IPS DF 6.9 (cell line): ENCODE measurements at regions not wholly inside any gene's neighbourhood (a gene's known extent, or its start where the extent isn't known, plus 50 kb on each side); places are given as distances from the start of the nearest gene placed in this dataset.

Source experiments
- DNase-seq: peaks from one replicate; pipeline ENCODE4 v3.0.0-alpha.2; 2013; ENCODE audit warnings: low read depth, low spot score
- H3K27ac ChIP-seq: one replicate; pipeline ENCODE4 v1.5.1; 2013; ENCODE audit warnings: low read length, control low read depth
- H3K27me3 ChIP-seq: 2 replicates; pipeline ENCODE4 v1.6.1; 2013; ENCODE audit warnings: mild to moderate bottlenecking, low read length; ENCODE audit not compliant: control insufficient read depth, insufficient read depth
- H3K36me3 ChIP-seq: 2 replicates; pipeline ENCODE4 v1.6.1; 2013; ENCODE audit warnings: low read length; ENCODE audit not compliant: control insufficient read depth, insufficient read depth
- H3K4me1 ChIP-seq: 2 replicates; pipeline ENCODE4 v1.6.1; 2013; ENCODE audit warnings: low read length; ENCODE audit not compliant: control insufficient read depth, insufficient read depth
- H3K4me3 ChIP-seq: 2 replicates; pipeline ENCODE4 v1.5.1; 2013; ENCODE audit warnings: mild to moderate bottlenecking, low read length
- H3K9me3 ChIP-seq: 2 replicates; pipeline ENCODE4 v1.6.1; 2013; ENCODE audit warnings: low read length, inconsistent platforms; ENCODE audit not compliant: control insufficient read depth, insufficient read depth
- WGBS: extraction: QIAGEN DNeasy Blood & Tissue Kit; methylation state at CpG from one replicate; pipeline ENCODE4 v1.1.7; 2013; ENCODE audit warnings: mixed read lengths, missing lambda C conversion rate; ENCODE audit not compliant: insufficient read length, insufficient coverage; 5-methylcytosine and 5-hydroxymethylcytosine counted together

- Histone ChIP-seq H3K9me3 (peaks cover 8% of the 10 kb centered on the region), H3K4me1 (no peaks in the 10 kb centered on the region), H3K36me3 (no peaks in the 10 kb centered on the region), H3K4me3 (no peak overlapping the region), H3K27me3 (no peaks in the 10 kb centered on the region), H3K27ac (no peak overlapping the region)
- DNase-seq, result no peak
- WGBS, result no CpG with 5 or more reads among the region's 1 CpG
Measured at GRCh38 chr21:24829397-24829796, 777.9 kb downstream of the MRPL39 start.

- Histone ChIP-seq H3K4me1 (no peaks in the 10 kb centered on the region), H3K27ac (no peak overlapping the region), H3K4me3 (no peak overlapping the region), H3K36me3 (no peaks in the 10 kb centered on the region), H3K9me3 (peaks cover 5% of the 10 kb centered on the region), H3K27me3 (no peaks in the 10 kb centered on the region)
- DNase-seq, result no peak
- WGBS, result no CpG with 5 or more reads among the region's 1 CpG
Measured at GRCh38 chr21:24826822-24827221, 780.5 kb downstream of the MRPL39 start.

GRCh38 chr21:24825348-24825747 lies 781.9 kb downstream of the MRPL39 start:
- DNase-seq, result no peak
- no peak overlapping the region for H3K4me3 ChIP-seq
- H3K27me3 ChIP-seq, result no peaks in the 10 kb centered on the region
- H3K9me3 ChIP-seq, result peaks cover 5% of the 10 kb centered on the region
- no peaks in the 10 kb centered on the region for H3K4me1 ChIP-seq
- no CpG with 5 or more reads among the region's 4 CpGs for WGBS
- H3K27ac ChIP-seq, result no peak overlapping the region
- H3K36me3 ChIP-seq, result no peaks in the 10 kb centered on the region

- no peaks in the 10 kb centered on the region for H3K27me3 ChIP-seq
- no peak overlapping the region for H3K4me3 ChIP-seq
- H3K9me3 ChIP-seq, result peaks cover 7% of the 10 kb centered on the region
- no peaks in the 10 kb centered on the region for H3K4me1 ChIP-seq
- H3K36me3 ChIP-seq, result no peaks in the 10 kb centered on the region
- H3K27ac ChIP-seq, result no peak overlapping the region
- no peak for DNase-seq
- WGBS, result no CpG with 5 or more reads among the region's 4 CpGs
Measured at GRCh38 chr21:24824209-24824608, 783.1 kb downstream of the MRPL39 start.

GRCh38 chr21:24823247-24823646 lies 784.0 kb downstream of the MRPL39 start:
- Histone ChIP-seq H3K27me3 (no peaks in the 10 kb centered on the region), H3K27ac (no peak overlapping the region), H3K36me3 (no peaks in the 10 kb centered on the region), H3K4me1 (no peaks in the 10 kb centered on the region), H3K4me3 (no peak overlapping the region), H3K9me3 (peaks cover 9% of the 10 kb centered on the region)
- WGBS, result no CpG with 5 or more reads among the region's 2 CpGs
- no peak for DNase-seq

GRCh38 chr21:24785033-24785432 lies 822.2 kb downstream of the MRPL39 start:
- no CpG with 5 or more reads among the region's 3 CpGs for WGBS
- no peaks in the 10 kb centered on the region for H3K36me3 ChIP-seq
- no peaks in the 10 kb centered on the region; the same call in 1 of the 2 replicates for H3K9me3 ChIP-seq
- no peak for DNase-seq
- no peaks in the 10 kb centered on the region for H3K27me3 ChIP-seq
- H3K4me1 ChIP-seq, result no peaks in the 10 kb centered on the region
- no peak overlapping the region for H3K27ac ChIP-seq
- H3K4me3 ChIP-seq, result no peak overlapping the region

- Histone ChIP-seq H3K27ac (no peak overlapping the region), H3K4me1 (no peaks in the 10 kb centered on the region), H3K27me3 (no peaks in the 10 kb centered on the region), H3K36me3 (no peaks in the 10 kb centered on the region), H3K9me3 (peaks cover 3% of the 10 kb centered on the region), H3K4me3 (no peak overlapping the region)
- no peak for DNase-seq
- WGBS, result no CpG with 5 or more reads among the region's 2 CpGs
Measured at GRCh38 chr21:24781146-24781545, 826.1 kb downstream of the MRPL39 start.

- Histone ChIP-seq H3K4me1 (no peaks in the 10 kb centered on the region), H3K4me3 (no peak overlapping the region)
Measured at GRCh38 chr21:24759348-24760075, 847.8 kb downstream of the MRPL39 start.

GRCh38 chr21:24738063-24738462 lies 869.2 kb downstream of the MRPL39 start:
- H3K4me3 ChIP-seq, result no peak overlapping the region
- no peaks in the 10 kb centered on the region for H3K4me1 ChIP-seq
- H3K27me3 ChIP-seq, result no peaks in the 10 kb centered on the region
- DNase-seq, result no peak
- no peak overlapping the region for H3K27ac ChIP-seq
- peaks cover 12% of the 10 kb centered on the region for H3K9me3 ChIP-seq
- H3K36me3 ChIP-seq, result no peaks in the 10 kb centered on the region
- no CpG with 5 or more reads among the region's 8 CpGs for WGBS

More at GRCh38 chr21:24759348-24760075, 847.8 kb downstream of the MRPL39 start:
- H3K27me3 ChIP-seq, result no peaks in the 10 kb centered on the region
- no CpG with 5 or more reads among the region's 3 CpGs for WGBS
- no peak overlapping the region for H3K27ac ChIP-seq
- no peak for DNase-seq
- H3K36me3 ChIP-seq, result no peaks in the 10 kb centered on the region
- H3K9me3 ChIP-seq, result peaks cover 2% of the 10 kb centered on the region

- Histone ChIP-seq H3K4me3 (no peak overlapping the region), H3K36me3 (no peaks in the 10 kb centered on the region), H3K4me1 (no peaks in the 10 kb centered on the region), H3K27me3 (no peaks in the 10 kb centered on the region), H3K27ac (no peak overlapping the region), H3K9me3 (peaks cover 9% of the 10 kb centered on the region)
- DNase-seq, result no peak
- no CpG with 5 or more reads among the region's 5 CpGs for WGBS
Measured at GRCh38 chr21:24737296-24737850, 869.9 kb downstream of the MRPL39 start.

- H3K36me3 ChIP-seq, result no peaks in the 10 kb centered on the region
- WGBS, result no CpG with 5 or more reads among the region's 1 CpG
- H3K9me3 ChIP-seq, result peaks cover 6% of the 10 kb centered on the region
- no peak for DNase-seq
- H3K4me1 ChIP-seq, result no peaks in the 10 kb centered on the region
- H3K27ac ChIP-seq, result no peak overlapping the region
- no peaks in the 10 kb centered on the region for H3K27me3 ChIP-seq
- H3K4me3 ChIP-seq, result no peak overlapping the region
Measured at GRCh38 chr21:24730661-24731060, 876.6 kb downstream of the MRPL39 start.
